Prostate gland (tissue), 2 donors: ENCODE measurements at regions not wholly inside any gene's neighbourhood (a gene's known extent, or its start where the extent isn't known, plus 50 kb on each side); places are given as distances from the start of the nearest gene placed in this dataset.
A peak's percentile ranks its signal among the peaks of the same experiment; 100 is the strongest.

Source experiments
- DNase-seq: peaks from one replicate; pipeline ENCODE4 v3.0.0-alpha.2; 2019; ENCODE audit warnings: low spot score
- H3K27ac ChIP-seq, 2 donors: fragments of 200-600 bp; sonication (generic); 2 replicates each; pipeline ENCODE4 v1.5.1; 2017 to 2019
- H3K27me3 ChIP-seq: fragments of 200-600 bp; sonication (generic); replicated peaks from 2 replicates; pipeline ENCODE4 v1.5.1; 2019; ENCODE audit not compliant: insufficient read depth
- H3K36me3 ChIP-seq, 2 donors: fragments of 200-600 bp; sonication (generic); 1 replicate in 1 of 2; 2 replicates in 1 of 2; pipeline versions ENCODE4 v1.5.1 to v1.8.1; 2017 to 2019
- H3K4me1 ChIP-seq: fragments of 200-600 bp; sonication (generic); replicated peaks from 2 replicates; pipeline ENCODE4 v1.5.1; 2019
- H3K4me3 ChIP-seq, 2 donors: fragments of 200-600 bp; sonication (generic); 2 replicates each; pipeline ENCODE4 v1.5.1; 2017 to 2019
- H3K9me3 ChIP-seq: fragments of 200-600 bp; sonication (generic); 2 replicates; pipeline ENCODE4 v1.5.1; 2017
- POLR2A ChIP-seq: fragments of 450-650 bp; IDR thresholded peaks from one replicate; pipeline ENCODE4 v1.6.1; 2016; ENCODE audit warnings: antibody characterized with exemption, mild to moderate bottlenecking
- POLR2AphosphoS5 ChIP-seq: sonication (generic); formaldehyde crosslinking; IDR thresholded peaks from one replicate; pipeline ENCODE4 v1.6.1; 2017; ENCODE audit warnings: antibody characterized with exemption
- WGBS: methylation state at CpG from one replicate; pipeline ENCODE4 v1.1.5; 2018; 5-methylcytosine and 5-hydroxymethylcytosine counted together
- intact Hi-C: fragments of 100-400 bp; cut with DNase I; formaldehyde crosslinking; loops from one replicate; pipeline ENCODE4 v1.14.2; 2022
- TF ChIP-seq, protein P1 (sequence below), 4 experiments: fragments of 200-600 bp in 2 of 4; fragments of 450-650 bp in 2 of 4; sonication (generic) in 2 of 4; IDR thresholded peaks; 1 replicate in 3 of 4; 2 replicates in 1 of 4; pipeline ENCODE4 v1.5.1; 2016 to 2019; ENCODE audit warnings: antibody characterized with exemption in 4 of 4, mild to moderate bottlenecking in 2 of 4, moderate library complexity in 2 of 4

DNA sequence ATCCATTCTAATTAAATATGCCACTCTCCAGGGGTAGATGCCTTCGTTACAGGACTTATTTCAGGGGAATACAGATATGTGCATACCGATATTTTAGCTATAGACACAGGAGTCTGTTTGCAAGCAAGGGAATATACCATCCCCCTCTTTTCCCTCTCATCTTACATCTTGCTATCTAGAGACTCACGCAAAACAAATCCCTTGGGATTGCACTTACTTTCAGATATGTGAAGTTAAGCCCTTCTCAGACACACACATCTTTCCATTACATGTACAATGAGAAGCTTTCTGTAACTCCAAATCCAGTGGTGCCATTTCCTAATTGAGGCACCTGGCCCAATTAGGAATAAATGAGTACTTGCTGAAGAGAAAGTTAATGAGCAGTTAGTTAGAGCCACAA lies 250.4 kb upstream of the FZD8 start:
- 92% methylated on average over 3 of the region's 3 CpGs for WGBS
- no peaks in the 10 kb centered on the region for H3K36me3 ChIP-seq
- intact Hi-C loops = no loop called here
- no peaks in the 10 kb centered on the region for H3K4me1 ChIP-seq
- no peak overlapping the region for H3K27ac ChIP-seq
- no peaks in the 10 kb centered on the region for H3K27me3 ChIP-seq
- DNase-seq = no peak
- no peaks in the 10 kb centered on the region for H3K9me3 ChIP-seq
- no peak overlapping the region for H3K4me3 ChIP-seq
- TF ChIP-seq, protein P1, sequence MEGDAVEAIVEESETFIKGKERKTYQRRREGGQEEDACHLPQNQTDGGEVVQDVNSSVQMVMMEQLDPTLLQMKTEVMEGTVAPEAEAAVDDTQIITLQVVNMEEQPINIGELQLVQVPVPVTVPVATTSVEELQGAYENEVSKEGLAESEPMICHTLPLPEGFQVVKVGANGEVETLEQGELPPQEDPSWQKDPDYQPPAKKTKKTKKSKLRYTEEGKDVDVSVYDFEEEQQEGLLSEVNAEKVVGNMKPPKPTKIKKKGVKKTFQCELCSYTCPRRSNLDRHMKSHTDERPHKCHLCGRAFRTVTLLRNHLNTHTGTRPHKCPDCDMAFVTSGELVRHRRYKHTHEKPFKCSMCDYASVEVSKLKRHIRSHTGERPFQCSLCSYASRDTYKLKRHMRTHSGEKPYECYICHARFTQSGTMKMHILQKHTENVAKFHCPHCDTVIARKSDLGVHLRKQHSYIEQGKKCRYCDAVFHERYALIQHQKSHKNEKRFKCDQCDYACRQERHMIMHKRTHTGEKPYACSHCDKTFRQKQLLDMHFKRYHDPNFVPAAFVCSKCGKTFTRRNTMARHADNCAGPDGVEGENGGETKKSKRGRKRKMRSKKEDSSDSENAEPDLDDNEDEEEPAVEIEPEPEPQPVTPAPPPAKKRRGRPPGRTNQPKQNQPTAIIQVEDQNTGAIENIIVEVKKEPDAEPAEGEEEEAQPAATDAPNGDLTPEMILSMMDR (IDR thresholded peaks at IDR 0.05) = no peak
- TF ChIP-seq POLR2AphosphoS5 (no peak), POLR2A (no peak)

DNA sequence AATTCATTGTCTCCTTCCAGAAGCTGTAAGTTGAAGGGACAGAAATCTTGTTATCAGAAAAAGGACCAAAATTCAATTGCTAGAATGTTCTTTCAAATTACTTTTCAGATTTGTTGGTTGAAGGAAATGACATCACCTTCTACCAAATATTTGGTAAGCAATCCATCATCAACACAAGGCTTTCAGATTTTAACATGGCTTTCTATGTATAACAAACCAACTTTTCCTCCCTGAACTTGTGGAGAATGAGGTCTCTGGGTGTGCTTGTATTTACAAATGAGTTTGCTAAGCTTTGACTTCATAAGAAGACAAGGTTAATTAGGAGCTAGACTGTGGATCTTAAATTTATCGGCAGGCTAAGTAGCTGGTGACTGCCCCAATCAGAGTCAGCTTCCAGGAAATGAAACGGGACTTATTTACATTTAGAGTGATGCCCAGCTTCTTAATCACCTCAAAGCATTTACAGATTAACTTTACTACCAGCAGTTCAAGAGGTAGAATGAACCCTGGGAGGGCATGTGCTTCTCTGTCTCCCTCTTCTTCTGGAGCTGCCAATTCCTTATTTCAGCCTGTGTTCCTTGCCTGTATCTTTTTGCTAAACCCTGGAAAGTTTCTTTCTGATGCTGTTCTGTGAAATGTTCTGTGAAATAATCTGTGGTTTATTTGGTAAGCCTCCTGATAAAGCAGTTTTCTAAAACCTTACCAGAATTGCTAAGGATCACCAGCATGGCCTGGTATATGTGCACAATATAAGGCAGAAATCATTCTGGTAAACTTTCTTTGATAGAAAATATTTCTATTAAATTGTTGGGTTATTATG lies 248.8 kb upstream of the FZD8 start:
- H3K27ac ChIP-seq = no peak overlapping the region
- no peak for DNase-seq
- no peak for TF ChIP-seq POLR2A
- TF ChIP-seq, protein P1 (IDR thresholded peaks at IDR 0.05) = no peak
- no peak for TF ChIP-seq POLR2AphosphoS5
- intact Hi-C loops = no loop called here
- H3K27me3 ChIP-seq = no peaks in the 10 kb centered on the region
- 25% methylated on average over 2 of the region's 2 CpGs for WGBS
- H3K9me3 ChIP-seq = no peaks in the 10 kb centered on the region
- no peaks in the 10 kb centered on the region for H3K4me1 ChIP-seq
- no peak overlapping the region for H3K4me3 ChIP-seq
- H3K36me3 ChIP-seq = no peaks in the 10 kb centered on the region

DNA sequence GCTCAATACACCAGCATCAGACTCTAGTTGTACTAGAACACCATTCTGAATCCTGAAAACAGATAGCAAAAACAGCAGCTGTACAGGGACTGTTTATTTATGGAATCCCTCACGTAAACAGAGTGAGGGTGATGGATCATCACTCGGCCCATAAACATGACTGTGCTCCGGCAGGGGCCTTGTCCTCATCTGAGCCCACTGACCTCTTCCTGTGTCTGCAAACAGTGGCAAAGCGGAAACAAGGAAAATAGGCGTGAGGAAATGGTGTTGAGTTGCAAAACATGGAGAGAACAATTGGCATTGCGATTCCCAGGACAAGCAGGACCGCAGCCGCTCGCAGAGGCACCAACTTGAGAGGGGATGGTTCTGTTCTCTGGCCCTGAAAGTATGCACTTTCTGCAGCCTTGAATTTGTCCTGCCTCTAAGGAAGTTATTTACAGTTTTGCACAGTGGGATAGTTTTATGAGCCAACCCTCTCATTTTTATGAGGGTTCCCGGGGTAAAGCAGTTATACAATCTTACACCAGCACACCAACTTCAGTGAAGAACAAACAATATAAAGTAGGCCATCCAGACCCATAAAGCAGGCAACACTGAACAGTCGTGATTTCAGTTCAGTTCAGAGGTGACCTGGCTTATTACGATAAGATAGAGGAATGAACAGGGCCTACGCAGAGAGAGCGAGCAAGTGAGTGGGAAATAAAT lies 248.0 kb upstream of the FZD8 start:
- intact Hi-C loops = no loop called here
- H3K4me3 ChIP-seq = no peak overlapping the region
- H3K27ac ChIP-seq = no peak overlapping the region
- no peaks in the 10 kb centered on the region for H3K4me1 ChIP-seq
- TF ChIP-seq, protein P1 (IDR thresholded peaks at IDR 0.05) = no peak
- TF ChIP-seq POLR2AphosphoS5 (peak; percentile 11), POLR2A (no peak)
- H3K27me3 ChIP-seq = no peaks in the 10 kb centered on the region
- H3K9me3 ChIP-seq = no peaks in the 10 kb centered on the region
- DNase-seq = no peak
- H3K36me3 ChIP-seq = no peaks in the 10 kb centered on the region
- WGBS = 26% methylated on average over 14 of the region's 14 CpGs

DNA sequence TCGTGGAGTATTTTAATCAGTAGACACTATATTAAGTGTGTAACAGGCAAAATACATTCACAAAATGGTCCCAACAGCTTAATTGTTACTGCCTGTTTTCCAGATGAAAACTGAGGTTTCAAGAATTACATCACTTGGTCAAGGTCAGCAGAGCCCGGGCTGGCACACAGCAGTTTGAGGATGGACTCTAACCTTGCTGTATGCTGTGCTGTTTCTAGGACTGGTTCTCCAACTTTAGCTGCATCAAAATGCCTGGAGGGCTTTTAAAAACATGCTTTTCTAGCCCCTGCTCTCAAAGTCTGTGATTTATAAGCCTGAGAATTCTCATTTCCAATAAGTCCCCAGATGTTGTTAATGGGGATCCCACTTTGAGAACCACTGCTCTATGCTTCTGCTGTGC lies 247.1 kb upstream of the FZD8 start:
- TF ChIP-seq, protein P1 (IDR thresholded peaks at IDR 0.05) = no peak
- TF ChIP-seq POLR2A (no peak), POLR2AphosphoS5 (no peak)
- no peaks in the 10 kb centered on the region for H3K27me3 ChIP-seq
- H3K4me1 ChIP-seq = no peaks in the 10 kb centered on the region
- H3K36me3 ChIP-seq = no peaks in the 10 kb centered on the region
- H3K4me3 ChIP-seq = no peak overlapping the region
- no peak overlapping the region for H3K27ac ChIP-seq
- H3K9me3 ChIP-seq = no peaks in the 10 kb centered on the region
- DNase-seq = no peak
- 73% methylated on average over 2 of the region's 2 CpGs for WGBS
- intact Hi-C loops = no loop called here

DNA sequence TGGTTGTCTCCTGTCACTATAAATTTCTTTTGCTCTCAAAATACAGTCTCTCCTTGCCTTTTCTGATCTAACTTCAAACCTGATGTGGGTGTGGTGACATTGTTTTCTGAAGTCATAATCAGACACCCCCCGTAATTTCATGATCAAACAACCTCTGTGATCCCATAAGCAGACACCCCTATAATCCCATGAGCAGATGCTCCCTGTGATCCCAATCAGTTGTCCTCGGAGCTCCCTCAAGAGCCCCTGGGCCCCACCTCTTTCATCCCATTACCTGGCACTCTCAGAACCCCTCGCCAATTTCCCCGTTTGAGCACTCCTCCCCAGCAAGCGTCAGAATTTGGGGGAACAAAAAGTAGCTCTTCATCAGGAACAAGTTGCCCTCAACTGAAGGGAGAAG lies 246.3 kb upstream of the FZD8 start:
- 95% methylated on average over 5 of the region's 5 CpGs for WGBS
- no peak overlapping the region for H3K4me3 ChIP-seq
- no peaks in the 10 kb centered on the region for H3K9me3 ChIP-seq
- TF ChIP-seq POLR2AphosphoS5 (no peak), POLR2A (no peak)
- TF ChIP-seq, protein P1 (IDR thresholded peaks at IDR 0.05) = no peak
- intact Hi-C loops = no loop called here
- H3K4me1 ChIP-seq = no peaks in the 10 kb centered on the region
- DNase-seq = no peak
- no peaks in the 10 kb centered on the region for H3K36me3 ChIP-seq
- H3K27ac ChIP-seq = no peak overlapping the region
- H3K27me3 ChIP-seq = peaks cover 5% of the 10 kb centered on the region
